ENCODE measurements at regions not wholly inside any gene's neighbourhood (a gene's known extent, or its start where the extent isn't known, plus 50 kb on each side); places are given as distances from the start of the nearest gene placed in this dataset.

GRCh38 chr15:26143221-26143620 lies 280.1 kb upstream of the ATP10A start:
- intact Hi-C loops (cut with DNase I): no loop called here

DNA sequence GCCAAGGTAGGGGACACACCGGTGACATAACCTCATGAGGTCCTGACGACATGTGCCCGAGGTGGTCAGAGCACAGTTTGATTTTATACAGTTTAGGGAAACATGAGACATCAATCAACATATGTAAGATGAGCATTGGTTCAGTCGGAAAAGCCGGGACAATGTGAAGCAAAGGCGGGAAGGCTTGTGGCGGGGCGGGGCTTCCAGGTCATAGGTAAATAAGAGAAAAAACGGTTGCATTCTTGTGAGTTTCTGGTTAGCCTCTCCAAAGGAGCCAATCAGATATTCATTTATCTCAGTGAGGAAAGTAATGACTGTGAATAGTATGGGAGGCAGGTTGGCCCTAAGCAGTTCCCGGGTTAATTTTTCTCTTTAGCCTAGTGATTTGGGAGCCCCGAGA lies 271.7 kb upstream of the ATP10A start:
- H3K27ac ChIP-seq: no peak overlapping the region
- no peaks in the 10 kb centered on the region for H3K4me1 ChIP-seq
- H3K4me3 ChIP-seq: no peak overlapping the region
- no peaks in the 10 kb centered on the region for H3K36me3 ChIP-seq (replicated peaks in 1 of 2; ENCODE audit: insufficient read depth in 1 of 2, low read depth in 2 of 2)
- TF ChIP-seq CTCF (IDR thresholded peaks at IDR 0.05) (no peak), POLR2A (IDR thresholded peaks at IDR 0.05) (no peak)
- intact Hi-C loops (cut with DNase I): no loop called here
- no peaks in the 10 kb centered on the region for H3K27me3 ChIP-seq
- 39 to 47% methylated on average over 11 of the region's 11 CpGs for WGBS, 2 donors
- ATAC-seq: no peak
- no peaks in the 10 kb centered on the region for H3K9me3 ChIP-seq
- no peak for DNase-seq

More at GRCh38 chr15:26143221-26143620, 280.1 kb upstream of the ATP10A start:
- TF ChIP-seq POLR2A (IDR thresholded peaks at IDR 0.05): no peak
- TF ChIP-seq CTCF (IDR thresholded peaks at IDR 0.05): no peak
- H3K36me3 ChIP-seq (replicated peaks in 1 of 2; ENCODE audit: insufficient read depth in 1 of 2, low read depth in 2 of 2): no peaks in the 10 kb centered on the region
- no peak overlapping the region for H3K4me3 ChIP-seq
- 78 to 88% methylated on average over 1 of the region's 1 CpG for WGBS, 2 donors
- no peaks in the 10 kb centered on the region for H3K9me3 ChIP-seq
- no peaks in the 10 kb centered on the region for H3K4me1 ChIP-seq
- H3K27ac ChIP-seq: no peak overlapping the region
- H3K27me3 ChIP-seq: no peaks in the 10 kb centered on the region
- DNase-seq (no peak), ATAC-seq (no peak)

GRCh38 chr15:26134152-26134551 lies 271.0 kb upstream of the ATP10A start:
- H3K27ac ChIP-seq: no peak overlapping the region
- intact Hi-C loops (cut with DNase I): no loop called here
- 61 to 67% methylated on average over 5 of the region's 5 CpGs for WGBS, 2 donors

GRCh38 chr15:26132811-26133210 lies 269.7 kb upstream of the ATP10A start:
- H3K36me3 ChIP-seq (replicated peaks in 1 of 2; ENCODE audit: insufficient read depth in 1 of 2, low read depth in 2 of 2): no peaks in the 10 kb centered on the region
- no peak for DNase-seq
- no peak for ATAC-seq
- H3K4me1 ChIP-seq: peaks cover 16% of the 10 kb centered on the region
- H3K9me3 ChIP-seq: no peaks in the 10 kb centered on the region
- no peak overlapping the region for H3K27ac ChIP-seq
- no peak for TF ChIP-seq CTCF (IDR thresholded peaks at IDR 0.05)
- no peak for TF ChIP-seq POLR2A (IDR thresholded peaks at IDR 0.05)
- no peaks in the 10 kb centered on the region for H3K27me3 ChIP-seq
- intact Hi-C loops (cut with DNase I): no loop called here
- WGBS, 2 donors: 49 to 65% methylated on average over 3 of the region's 3 CpGs
- H3K4me3 ChIP-seq: no peak overlapping the region

More at GRCh38 chr15:26134152-26134551, 271.0 kb upstream of the ATP10A start:
- ATAC-seq (no peak), DNase-seq (no peak)
- TF ChIP-seq POLR2A (IDR thresholded peaks at IDR 0.05): no peak
- no peak for TF ChIP-seq CTCF (IDR thresholded peaks at IDR 0.05)
- Histone ChIP-seq H3K4me3 (no peak overlapping the region), H3K4me1 (peaks cover 4% of the 10 kb centered on the region), H3K27me3 (no peaks in the 10 kb centered on the region), H3K36me3 (replicated peaks in 1 of 2; ENCODE audit: insufficient read depth in 1 of 2, low read depth in 2 of 2) (no peaks in the 10 kb centered on the region), H3K9me3 (no peaks in the 10 kb centered on the region)

DNA sequence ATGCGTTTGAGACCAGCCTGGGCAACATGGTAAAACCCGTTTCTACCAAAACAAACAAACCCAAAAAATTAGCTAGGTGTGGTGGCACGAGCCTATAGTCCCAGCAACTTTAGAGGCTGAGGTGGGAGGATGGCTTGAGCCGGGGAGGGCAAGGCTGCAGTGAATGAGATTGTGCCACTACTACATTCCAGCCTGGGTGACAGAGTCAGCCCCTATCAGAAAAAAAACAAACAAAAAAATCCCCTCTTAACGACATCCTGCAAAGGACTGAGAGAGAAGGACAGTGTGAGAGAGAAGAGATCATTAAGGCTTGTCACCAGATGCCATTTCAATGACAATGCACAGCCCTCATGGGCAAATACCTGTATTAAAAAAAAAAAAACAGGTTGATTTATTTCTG lies 266.7 kb upstream of the ATP10A start:
- ATAC-seq (no peak), DNase-seq (no peak)
- H3K36me3 ChIP-seq (replicated peaks in 1 of 2; ENCODE audit: insufficient read depth in 1 of 2, low read depth in 2 of 2): no peaks in the 10 kb centered on the region
- H3K27me3 ChIP-seq: no peaks in the 10 kb centered on the region
- TF ChIP-seq POLR2A (IDR thresholded peaks at IDR 0.05) (no peak), CTCF (IDR thresholded peaks at IDR 0.05) (no peak)
- H3K27ac ChIP-seq: no peak overlapping the region
- H3K4me1 ChIP-seq: peaks cover 16% of the 10 kb centered on the region
- WGBS, 2 donors: 57 to 59% methylated on average over 5 of the region's 5 CpGs
- intact Hi-C loops (cut with DNase I): no loop called here
- H3K4me3 ChIP-seq: no peak overlapping the region
- H3K9me3 ChIP-seq: no peaks in the 10 kb centered on the region

Measured in body of pancreas (tissue), 4 donors.